G401 (cell line): ENCODE measurements at regions not wholly inside any gene's neighbourhood (a gene's known extent, or its start where the extent isn't known, plus 50 kb on each side); places are given as distances from the start of the nearest gene placed in this dataset.
"Not testable (repeated sequence)": the region's sequence is repeated elsewhere in the genome, so short reads cannot be mapped to it uniquely, and the experiment has no call there.

Source experiments
- DNase-seq: peaks from one replicate; pipeline ENCODE4 v3.0.0-alpha.2; 2015; ENCODE audit warnings: low spot score
- in situ Hi-C: cut with HindIII; loops from 2 replicates; pipeline ENCODE4 v1.10.0; 2016; ENCODE audit warnings: low sequenced_read_pairs, mixed read lengths

DNA sequence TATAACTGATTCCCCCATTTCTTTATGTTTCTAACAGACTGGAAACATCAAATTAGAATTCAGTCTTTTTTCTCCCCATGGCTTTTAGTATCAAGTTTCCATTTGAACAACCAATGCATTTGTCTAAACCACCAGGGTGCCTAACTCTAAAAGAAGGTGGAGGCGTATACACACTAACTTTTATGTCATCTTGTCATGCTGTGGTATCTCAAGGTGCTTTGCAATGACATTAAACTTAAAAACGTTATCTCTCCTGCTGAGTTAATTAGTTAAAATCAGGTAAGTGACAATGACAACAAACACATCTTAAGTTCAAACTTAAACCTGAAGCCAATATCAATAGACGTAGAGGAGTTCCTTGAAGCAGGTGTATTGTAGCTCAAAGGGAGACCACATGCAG lies 1001.7 kb downstream of the PCDH17 start:
- in situ Hi-C loops = no loop called here
- no peak for DNase-seq

DNA sequence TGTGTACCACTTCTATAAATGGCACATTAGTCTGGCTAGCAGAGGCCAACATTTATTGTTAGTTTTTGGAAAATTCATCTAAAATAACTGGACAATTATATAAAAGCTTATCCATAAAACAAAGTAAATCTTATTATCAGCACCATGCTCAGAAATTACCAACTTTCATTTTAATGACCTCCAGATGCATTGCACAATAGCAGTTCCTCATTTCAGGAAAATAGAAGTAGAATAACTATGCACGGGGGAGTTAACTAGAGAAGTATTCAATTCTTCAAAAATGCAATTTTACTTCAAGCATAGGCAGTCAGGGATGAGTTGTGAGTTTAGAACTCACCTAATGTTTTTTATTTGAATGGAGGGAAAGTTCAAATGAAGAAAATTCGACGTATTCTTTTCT lies 1023.5 kb downstream of the PCDH17 start:
- in situ Hi-C loops = no loop called here
- no peak for DNase-seq

DNA sequence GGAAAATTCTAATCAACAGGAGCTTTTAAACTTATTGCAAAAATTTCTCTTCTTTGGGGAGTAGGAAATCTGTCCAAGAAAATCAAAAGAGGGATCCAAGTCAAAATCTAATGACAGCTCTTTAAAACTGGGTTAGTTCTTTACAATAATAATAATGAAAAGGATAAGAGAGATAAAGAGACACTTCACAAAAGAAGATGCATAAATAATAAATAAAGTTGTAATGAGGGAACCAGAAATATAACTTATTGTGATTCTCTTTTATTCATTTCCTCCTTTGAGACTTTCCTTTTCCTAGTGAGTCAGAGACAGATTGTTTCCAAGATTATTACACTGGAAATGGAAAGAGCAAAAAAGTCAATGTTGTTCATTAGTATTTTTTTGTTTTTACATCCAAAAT lies 1029.3 kb downstream of the PCDH17 start:
- in situ Hi-C loops = no loop called here
- no peak for DNase-seq

DNA sequence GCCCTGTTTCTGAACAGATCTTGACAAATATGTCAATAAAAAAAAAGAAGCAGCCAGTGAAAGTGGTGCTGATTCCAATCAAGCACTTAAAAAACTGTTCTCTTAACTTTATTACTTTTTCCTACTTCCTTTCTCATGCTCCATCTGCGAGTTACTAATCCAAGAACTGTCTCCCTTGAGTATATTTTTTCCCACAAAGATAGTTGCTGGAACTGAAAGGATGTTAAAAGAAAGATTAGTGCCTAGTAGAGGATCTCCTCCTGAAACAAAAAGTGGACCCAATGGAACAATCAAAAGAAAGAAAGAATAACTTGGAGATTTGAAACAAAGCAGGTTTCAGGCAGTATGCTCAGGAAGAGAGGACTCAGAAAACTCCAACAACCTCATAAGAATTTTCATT lies 1034.8 kb downstream of the PCDH17 start:
- in situ Hi-C loops = no loop called here
- no peak for DNase-seq

DNA sequence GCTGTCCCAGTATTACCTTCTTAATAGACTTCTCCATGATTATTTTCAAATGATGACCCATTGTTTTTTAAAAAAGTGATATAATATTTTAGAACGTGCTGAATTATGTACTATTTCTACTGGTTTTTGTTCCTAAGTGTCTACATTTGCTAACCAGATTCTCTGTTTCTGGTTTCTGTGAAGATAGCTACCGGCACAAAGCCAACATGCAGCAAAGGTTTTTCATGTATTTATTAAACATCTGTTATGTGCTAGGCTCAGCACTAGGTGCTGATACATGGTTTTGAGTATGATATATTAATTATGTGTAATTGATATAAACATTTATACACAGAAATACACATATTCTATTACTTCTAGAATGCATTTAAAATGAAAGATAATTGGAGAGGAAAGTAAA lies 1035.6 kb downstream of the PCDH17 start:
- in situ Hi-C loops = no loop called here
- no peak for DNase-seq

DNA sequence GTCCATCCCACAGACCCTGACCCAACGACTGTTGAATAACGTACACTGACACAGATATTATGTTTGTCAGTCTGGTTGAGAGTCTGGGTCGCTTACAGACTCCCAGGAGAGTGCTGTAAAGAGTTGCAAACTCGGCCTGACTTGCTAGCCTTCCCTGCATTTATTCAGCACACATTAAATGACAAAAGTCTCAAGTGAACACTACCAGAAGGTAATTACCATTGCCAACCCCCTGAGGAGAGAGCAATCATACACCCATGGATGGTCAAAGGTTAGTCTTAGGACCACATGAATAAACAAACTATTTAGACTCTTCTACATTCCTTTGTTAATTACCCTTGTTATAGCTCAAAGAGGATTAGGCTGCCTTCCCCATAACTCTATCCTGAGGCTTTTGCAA lies 1048.6 kb downstream of the PCDH17 start:
- in situ Hi-C loops = no loop called here
- no peak for DNase-seq

DNA sequence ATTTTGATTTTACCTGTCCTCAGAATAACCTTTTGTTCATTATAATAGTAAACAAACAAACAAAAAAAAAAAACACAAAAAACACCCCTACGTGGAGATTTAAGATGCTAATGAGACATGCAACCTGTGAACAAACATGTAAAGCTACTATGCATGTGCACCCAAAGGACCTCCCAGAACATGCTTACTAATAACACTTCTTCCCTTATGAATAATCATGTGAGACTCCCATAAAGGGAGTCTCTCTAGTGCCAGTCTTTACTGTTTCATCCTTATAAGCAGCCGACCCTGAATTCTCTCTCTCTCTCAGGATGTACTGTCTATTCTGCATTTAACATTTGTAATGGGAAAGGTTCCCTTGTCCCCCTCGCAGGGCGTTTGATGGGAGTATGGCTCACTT lies 1051.1 kb downstream of the PCDH17 start:
- in situ Hi-C loops = no loop called here

DNA sequence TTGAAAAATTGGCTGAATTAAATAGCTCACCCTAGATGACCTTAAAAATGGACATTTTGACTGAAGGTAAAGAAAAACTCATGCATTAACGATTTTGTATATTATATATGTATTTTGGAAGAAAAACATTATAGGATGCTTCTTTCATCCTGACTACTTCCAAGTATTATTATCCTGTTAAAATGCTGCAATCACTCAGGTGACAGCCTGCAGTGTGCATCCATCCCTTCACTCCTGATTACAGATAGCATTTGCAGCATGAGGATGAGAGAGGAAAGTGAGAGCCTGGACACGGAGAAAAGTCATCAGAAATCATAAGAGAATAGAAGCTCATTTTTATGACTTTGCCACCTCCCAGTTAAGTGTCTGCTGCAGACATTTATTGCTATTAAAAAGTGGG lies 1055.6 kb downstream of the PCDH17 start:
- in situ Hi-C loops = no loop called here
- no peak for DNase-seq

More for the DNA sequence above, 1051.1 kb downstream of the PCDH17 start:
- no peak for DNase-seq

DNA sequence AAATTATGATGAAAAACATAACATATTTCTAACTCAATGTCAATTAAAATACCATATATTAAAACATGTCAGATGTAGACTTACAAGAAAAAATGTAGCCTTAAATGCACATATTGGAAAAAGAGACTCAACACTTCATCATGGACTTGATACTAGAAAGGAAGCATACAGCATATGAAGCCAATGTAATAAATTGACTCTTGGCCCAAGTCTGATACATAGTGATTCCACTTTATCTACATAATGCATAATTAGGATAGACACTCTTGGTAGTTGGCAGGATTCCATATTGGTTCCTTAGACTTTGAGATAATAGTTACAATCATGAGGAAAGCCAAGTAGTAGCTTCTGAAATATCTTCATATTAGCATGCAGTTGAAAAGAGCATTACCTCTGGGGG lies 1067.0 kb downstream of the PCDH17 start:
- DNase-seq = no peak

DNA sequence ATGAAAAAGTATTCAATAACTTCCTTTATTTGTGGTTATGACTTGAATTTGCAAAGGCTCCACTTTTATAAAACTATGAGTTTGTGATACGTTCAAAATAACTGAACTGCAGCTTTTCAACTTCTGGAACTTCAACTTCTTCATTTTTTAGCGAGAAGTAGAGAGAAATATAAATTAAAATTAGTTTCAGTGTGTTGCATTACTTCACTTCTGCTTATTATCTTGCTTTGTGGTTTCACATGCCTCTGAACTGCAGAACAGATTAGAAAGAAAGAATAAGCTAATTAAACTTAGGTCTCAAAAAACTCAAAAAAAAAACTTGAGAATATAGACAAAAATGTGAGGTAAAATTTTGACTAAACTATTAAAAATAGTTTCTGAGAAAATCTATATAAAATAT lies 1073.4 kb downstream of the PCDH17 start:
- DNase-seq = no peak
- in situ Hi-C loops = no loop called here

More for the DNA sequence above, 1067.0 kb downstream of the PCDH17 start:
- in situ Hi-C loops = no loop called here

DNA sequence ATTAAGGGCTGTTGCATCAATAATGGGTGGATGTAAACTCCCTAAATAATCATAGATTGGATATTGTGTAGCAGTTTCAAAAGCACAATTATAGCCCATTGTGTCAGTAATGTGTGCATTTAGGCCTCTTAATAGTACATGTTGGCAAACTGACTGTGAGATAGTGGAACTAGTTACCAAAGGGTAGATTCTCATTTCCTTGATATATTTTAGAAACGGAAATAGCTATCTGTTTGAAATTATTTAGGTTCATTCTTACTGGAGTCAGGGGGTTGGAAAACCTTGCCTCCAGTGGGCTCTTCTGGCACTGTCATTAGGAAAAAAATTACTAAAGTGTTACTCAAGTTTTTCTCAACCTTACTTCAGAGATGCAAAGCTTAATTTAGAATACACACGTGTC lies 1074.9 kb downstream of the PCDH17 start:
- no peak for DNase-seq
- in situ Hi-C loops = no loop called here

DNA sequence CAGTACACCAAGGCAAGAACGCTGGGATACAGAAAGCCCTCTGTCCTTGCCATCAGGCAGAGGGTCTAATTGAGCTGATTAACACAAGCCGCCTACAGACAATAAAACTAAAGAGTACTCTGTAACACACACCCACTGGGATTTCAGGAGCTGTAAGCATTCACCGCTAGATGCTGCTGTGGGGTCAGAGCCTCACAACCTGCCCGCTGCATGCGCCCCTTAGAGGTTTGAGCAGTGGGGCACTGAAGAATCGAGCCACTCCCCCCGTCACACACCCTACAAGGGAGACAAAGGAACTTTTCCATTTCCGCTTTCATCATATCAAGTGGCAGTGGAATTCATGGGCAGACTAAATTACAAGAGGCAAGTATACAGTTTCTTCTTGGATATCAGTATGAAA lies 1080.6 kb downstream of the PCDH17 start:
- no peak for DNase-seq
- in situ Hi-C loops = no loop called here

DNA sequence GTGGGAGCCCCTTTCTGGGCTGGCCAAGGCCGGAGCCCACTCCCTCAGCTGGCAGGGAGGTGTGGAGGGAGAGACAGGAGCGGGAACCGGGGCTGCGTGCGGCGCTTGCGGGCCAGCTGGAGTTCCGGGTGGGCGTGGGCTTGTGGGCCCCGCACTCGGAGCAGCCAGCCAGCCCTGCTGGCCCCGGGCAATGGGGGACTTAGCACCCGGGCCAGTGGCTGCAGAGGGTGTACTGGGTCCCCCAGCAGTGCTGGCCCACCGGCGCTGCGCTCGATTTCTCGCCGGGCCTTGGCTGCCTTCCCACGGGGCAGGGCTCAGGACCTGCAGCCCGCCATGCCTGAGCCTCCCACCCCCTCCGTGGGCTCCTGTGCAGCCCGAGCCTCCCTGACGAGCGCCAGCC lies 1082.5 kb downstream of the PCDH17 start:
- DNase-seq, in situ Hi-C loops: not testable (repeated sequence)

DNA sequence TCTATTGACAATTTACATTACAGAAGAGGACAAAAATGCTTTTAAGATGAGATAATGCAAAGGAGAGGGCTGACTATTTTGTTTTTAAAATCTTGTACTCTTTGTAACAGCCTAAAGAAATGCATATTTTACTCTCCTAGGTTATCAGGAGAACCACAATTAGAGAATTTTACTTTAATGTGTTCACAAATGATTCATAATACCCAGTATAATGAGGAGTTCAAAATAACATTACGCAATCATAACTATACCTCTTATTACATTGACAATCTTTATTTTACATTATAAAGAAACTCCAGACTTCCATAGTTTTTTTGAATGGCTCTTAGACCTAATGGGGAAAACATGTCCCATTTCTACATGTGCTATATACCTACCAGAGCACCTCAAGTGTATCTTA lies 1089.7 kb downstream of the PCDH17 start:
- no peak for DNase-seq
- in situ Hi-C loops = no loop called here

DNA sequence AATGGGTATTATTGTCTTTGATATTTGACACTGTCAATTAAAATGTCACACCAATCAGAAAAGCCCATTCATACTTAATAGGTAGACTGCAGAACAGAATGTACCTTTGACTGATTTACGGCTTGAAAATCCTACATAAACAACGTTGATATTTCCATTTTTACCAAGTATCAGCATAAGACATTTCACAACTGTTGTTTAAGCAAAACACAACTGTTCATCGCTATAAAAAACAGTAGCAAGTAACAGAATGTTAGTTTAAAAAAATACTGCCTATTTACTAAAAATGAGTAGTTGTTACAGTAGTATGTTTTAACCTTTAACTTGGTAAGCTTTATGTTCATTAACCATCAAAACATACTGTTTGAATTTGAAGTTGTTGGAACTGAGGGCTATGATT lies 1096.6 kb downstream of the PCDH17 start:
- DNase-seq = no peak
- in situ Hi-C loops = no loop called here

DNA sequence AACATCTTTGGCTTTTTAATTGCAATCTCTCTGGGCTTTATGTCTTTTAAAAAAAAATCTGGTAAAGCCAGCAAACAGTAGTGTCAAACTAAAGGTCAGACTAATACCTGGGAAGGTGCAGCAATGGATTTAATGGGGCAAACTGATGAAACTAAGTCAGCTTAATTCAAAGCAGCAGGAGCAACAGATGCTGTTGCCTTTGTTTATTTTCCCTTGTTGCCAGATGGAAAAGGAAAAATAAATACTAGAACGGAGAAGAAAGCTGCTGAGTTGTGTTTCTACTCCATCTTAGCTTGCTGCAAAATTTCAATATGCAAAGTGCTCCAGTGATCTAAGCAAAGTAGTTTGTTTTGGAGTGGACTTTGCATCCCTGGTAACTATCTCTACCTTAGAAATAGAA lies 1097.8 kb downstream of the PCDH17 start:
- no peak for DNase-seq
- in situ Hi-C loops = no loop called here

DNA sequence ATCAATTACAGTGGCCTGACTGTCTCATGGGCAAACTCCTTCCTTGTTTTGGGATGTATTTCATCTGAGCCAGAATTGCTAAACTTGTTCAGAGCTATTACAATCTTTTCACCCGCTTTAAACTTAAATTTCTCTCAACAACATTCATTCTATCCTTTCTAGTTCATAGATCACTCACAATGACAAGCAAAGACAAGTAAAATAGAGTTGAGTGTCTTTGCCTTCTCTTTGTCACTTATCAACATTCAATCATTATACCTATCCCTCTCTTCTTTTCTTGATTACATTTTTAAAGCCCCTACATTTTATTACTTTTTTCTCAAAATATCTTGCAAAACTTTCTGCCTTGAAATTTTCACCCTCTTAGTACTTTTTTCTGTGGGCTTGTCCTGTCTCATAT lies 1113.1 kb downstream of the PCDH17 start:
- in situ Hi-C loops = no loop called here
- no peak for DNase-seq

DNA sequence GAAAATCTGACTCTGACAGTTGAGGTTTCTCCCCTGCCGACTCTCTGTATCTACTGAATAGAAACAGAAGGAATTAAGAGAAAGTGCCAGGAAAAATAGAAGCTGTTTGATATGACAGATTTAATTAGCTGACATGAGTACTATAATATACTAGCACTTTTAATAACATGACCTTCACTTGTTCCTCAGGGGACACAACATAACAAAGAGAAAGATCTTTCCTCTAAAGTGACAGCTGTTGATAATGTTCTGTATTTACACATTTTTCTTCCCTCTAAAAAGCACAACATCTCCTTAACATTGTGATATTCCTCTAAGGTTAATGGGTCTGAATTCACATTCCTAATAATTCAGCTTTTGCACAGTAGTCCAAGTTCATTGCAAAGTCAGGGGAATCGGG lies 1136.0 kb downstream of the PCDH17 start:
- no peak for DNase-seq
- in situ Hi-C loops = no loop called here

DNA sequence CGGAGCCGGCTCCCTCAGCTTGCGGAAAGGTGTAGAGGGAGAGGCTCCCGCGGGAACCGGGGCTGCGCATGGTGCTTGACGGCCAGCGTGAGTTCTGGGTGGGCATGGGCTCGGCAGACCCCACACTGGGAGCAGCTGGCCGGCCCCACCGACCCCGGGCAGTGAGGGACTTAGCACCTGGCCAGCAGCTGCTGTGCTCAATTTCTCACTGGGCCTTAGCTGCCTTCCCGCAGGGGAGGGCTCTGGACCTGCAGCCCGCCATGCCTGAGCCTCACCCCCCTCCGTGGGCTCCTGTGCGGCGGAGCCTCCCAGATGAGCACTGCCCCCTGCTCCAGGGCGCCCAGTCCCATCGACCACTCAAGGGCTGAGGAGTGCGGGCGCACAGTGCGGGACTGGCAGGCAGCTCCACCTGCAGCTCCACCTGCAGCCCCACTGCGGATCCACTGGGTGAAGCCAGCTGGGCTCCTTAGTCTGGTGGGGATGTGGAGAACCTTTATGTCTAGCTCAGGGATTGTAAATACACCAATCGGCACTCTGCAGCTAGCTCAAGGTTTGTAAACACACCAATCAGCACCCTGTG lies 1141.8 kb downstream of the PCDH17 start:
- no peak for DNase-seq
- in situ Hi-C loops = no loop called here

DNA sequence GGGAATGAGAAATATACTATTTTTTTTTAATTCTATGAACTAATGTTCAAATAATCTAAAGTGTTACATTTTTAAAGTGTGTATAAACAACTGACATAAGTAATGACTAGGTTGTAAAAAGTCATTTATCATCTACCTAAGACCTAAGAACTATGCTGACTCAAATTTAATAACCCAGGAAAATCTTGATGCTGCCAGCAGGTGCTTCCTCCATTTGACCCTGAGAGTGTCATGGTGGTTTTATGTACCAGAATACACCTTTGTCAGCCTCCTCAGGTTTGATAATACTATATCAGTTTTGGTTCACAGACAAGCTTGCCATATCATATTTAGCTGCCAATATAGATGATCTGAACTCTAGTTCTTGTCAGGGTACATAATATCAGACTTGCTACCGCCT lies 1151.2 kb downstream of the PCDH17 start:
- no peak for DNase-seq
- in situ Hi-C loops = no loop called here

DNA sequence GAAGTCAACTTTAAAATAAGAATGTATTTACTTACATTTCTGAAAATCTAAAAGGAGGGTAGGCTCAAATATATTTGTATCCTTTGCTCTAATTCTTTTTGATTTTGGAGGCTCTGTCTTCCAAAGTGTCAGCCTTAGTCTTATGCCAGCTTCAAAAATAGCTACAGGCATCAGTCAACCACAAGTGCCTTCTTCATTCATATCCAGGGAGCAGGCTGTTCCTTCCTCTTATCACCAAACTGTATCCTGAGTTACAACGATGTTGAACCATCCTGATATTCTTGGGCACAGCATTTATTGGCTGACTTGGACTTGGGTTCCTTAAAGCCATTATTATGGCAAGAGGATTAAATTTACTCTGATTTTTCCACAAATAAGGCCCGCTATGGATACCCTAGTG lies 1161.3 kb downstream of the PCDH17 start:
- DNase-seq = no peak
- in situ Hi-C loops = no loop called here

DNA sequence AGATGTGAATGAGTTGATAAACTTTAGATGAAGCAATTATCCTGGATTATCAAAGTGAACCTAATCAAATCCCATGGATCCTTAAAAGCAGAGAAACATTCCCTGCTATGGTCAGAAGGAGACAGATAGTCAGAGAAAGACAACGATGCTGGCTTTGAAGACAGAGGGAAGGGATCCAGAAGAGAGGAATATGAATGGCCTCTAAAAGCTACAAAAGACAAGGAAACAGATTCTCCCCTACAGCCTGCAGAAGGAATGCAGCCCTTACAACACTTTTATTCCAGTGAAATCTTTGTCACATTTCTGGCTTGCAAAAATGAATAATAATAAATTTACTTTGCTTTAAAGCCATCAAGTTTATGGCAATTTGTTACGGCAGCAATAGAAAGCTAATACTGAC lies 1164.2 kb downstream of the PCDH17 start:
- no peak for DNase-seq
- in situ Hi-C loops = no loop called here
